ENCODE measurements at regions not wholly inside any gene's neighbourhood (a gene's known extent, or its start where the extent isn't known, plus 50 kb on each side); places are given as distances from the start of the nearest gene placed in this dataset.

GRCh38 chr6:21935142-21935541 is 341.6 kb downstream of the SOX4 start:
- Histone ChIP-seq H3K4me3 (ENCODE audit: low read depth in 1 of 3, low read length in 3 of 3) (no peak overlapping the region), H3K9me3 (ENCODE audit: control insufficient read depth in 4 of 4, low read length in 3 of 4) (peaks cover 0 to 2% (median 0%) of the 10 kb centered on the region in 4 donors), H3K27ac (ENCODE audit: low read depth in 1 of 2, low read length in 2 of 2) (no peak overlapping the region), H3K9ac (ENCODE audit: low read depth in 1 of 2, low read length in 2 of 2) (no peak overlapping the region), H3K36me3 (ENCODE audit: control insufficient read depth in 4 of 4, insufficient read depth in 3 of 4, low read depth in 1 of 4, low read length in 3 of 4) (no peaks in the 10 kb centered on the region), H3K27me3 (ENCODE audit: control insufficient read depth in 4 of 4, insufficient read depth in 4 of 4, low read length in 3 of 4) (no peaks in the 10 kb centered on the region), H3K4me1 (ENCODE audit: control insufficient read depth in 4 of 4, insufficient read depth in 4 of 4, low read length in 3 of 4) (no peaks in the 10 kb centered on the region)
- no peak for TF ChIP-seq RAD21 (IDR thresholded peaks at IDR 0.05)
- no peak for TF ChIP-seq YY1 (IDR thresholded peaks at IDR 0.05)
- no peak for TF ChIP-seq FOXA1 (IDR thresholded peaks at IDR 0.05)
- TF ChIP-seq FOXA2 (IDR thresholded peaks at IDR 0.05): no peak
- no peak for TF ChIP-seq HNF4A (conservative IDR thresholded peaks at IDR 0.05)
- no peak for DNase-seq (ENCODE audit: low spot score)

- DNase-seq (ENCODE audit: low spot score): no peak
- WGBS: 55% methylated on average over 2 of the region's 2 CpGs
- Histone ChIP-seq H3K36me3 (ENCODE audit: control insufficient read depth in 4 of 4, insufficient read depth in 3 of 4, low read depth in 1 of 4, low read length in 3 of 4) (no peaks in the 10 kb centered on the region), H3K4me3 (ENCODE audit: low read depth in 1 of 3, low read length in 3 of 3) (no peak overlapping the region), H3K9ac (ENCODE audit: low read depth in 1 of 2, low read length in 2 of 2) (no peak overlapping the region), H3K4me1 (ENCODE audit: control insufficient read depth in 4 of 4, insufficient read depth in 4 of 4, low read length in 3 of 4) (no peaks in the 10 kb centered on the region), H3K27me3 (ENCODE audit: control insufficient read depth in 4 of 4, insufficient read depth in 4 of 4, low read length in 3 of 4) (no peaks in the 10 kb centered on the region), H3K9me3 (ENCODE audit: control insufficient read depth in 4 of 4, low read length in 3 of 4) (peaks cover 0 to 2% (median 0%) of the 10 kb centered on the region in 4 donors), H3K27ac (ENCODE audit: low read depth in 1 of 2, low read length in 2 of 2) (no peak overlapping the region)
- TF ChIP-seq CTCF (IDR thresholded peaks at IDR 0.05; ENCODE audit: low read depth, low read length, missing input control) (peak; percentile 46), RAD21 (IDR thresholded peaks at IDR 0.05) (peak; percentile 55 to 71)
- TF ChIP-seq, protein P1, sequence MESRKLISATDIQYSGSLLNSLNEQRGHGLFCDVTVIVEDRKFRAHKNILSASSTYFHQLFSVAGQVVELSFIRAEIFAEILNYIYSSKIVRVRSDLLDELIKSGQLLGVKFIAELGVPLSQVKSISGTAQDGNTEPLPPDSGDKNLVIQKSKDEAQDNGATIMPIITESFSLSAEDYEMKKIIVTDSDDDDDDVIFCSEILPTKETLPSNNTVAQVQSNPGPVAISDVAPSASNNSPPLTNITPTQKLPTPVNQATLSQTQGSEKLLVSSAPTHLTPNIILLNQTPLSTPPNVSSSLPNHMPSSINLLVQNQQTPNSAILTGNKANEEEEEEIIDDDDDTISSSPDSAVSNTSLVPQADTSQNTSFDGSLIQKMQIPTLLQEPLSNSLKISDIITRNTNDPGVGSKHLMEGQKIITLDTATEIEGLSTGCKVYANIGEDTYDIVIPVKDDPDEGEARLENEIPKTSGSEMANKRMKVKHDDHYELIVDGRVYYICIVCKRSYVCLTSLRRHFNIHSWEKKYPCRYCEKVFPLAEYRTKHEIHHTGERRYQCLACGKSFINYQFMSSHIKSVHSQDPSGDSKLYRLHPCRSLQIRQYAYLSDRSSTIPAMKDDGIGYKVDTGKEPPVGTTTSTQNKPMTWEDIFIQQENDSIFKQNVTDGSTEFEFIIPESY (IDR thresholded peaks at IDR 0.05): no peak
Observed at GRCh38 chr6:21935561-21936028, 342.0 kb downstream of the SOX4 start.

DNA sequence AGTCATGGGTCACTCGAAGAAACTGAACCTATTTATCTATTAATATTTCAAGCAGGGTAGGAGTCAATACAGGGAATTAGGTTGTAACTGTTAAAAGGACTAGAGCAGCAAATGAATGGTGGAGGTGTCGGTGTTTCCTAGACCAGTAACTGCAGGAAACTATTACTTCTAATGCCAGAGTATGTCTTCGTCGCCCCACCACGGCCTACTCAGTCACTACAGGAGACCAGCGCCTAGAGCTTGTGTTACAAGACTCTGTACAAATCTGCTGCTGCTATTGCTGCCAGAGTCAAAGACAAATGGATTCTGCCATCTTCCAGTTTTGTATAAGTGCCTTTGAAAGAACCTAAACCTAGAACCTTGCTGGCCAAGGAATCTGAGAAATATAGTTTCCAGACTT is 343.9 kb downstream of the SOX4 start:
- no peak overlapping the region for H3K9ac ChIP-seq (ENCODE audit: low read depth in 1 of 2, low read length in 2 of 2)
- H3K4me1 ChIP-seq (ENCODE audit: control insufficient read depth in 4 of 4, insufficient read depth in 4 of 4, low read length in 3 of 4): no peaks in the 10 kb centered on the region
- H3K4me3 ChIP-seq (ENCODE audit: low read depth in 1 of 3, low read length in 3 of 3): no peak overlapping the region
- WGBS: 91% methylated on average over 6 of the region's 6 CpGs
- no peak overlapping the region for H3K27ac ChIP-seq (ENCODE audit: low read depth in 1 of 2, low read length in 2 of 2)
- H3K36me3 ChIP-seq (ENCODE audit: control insufficient read depth in 4 of 4, insufficient read depth in 3 of 4, low read depth in 1 of 4, low read length in 3 of 4): no peaks in the 10 kb centered on the region
- H3K27me3 ChIP-seq (ENCODE audit: control insufficient read depth in 4 of 4, insufficient read depth in 4 of 4, low read length in 3 of 4): no peaks in the 10 kb centered on the region
- DNase-seq (ENCODE audit: low spot score): no peak
- no peaks in the 10 kb centered on the region for H3K9me3 ChIP-seq (ENCODE audit: control insufficient read depth in 4 of 4, low read length in 3 of 4)
- no peak for TF ChIP-seq JUND (IDR thresholded peaks at IDR 0.05)
- TF ChIP-seq NR2F2 (IDR thresholded peaks at IDR 0.05): no peak
- no peak for TF ChIP-seq CTCF (IDR thresholded peaks at IDR 0.05; ENCODE audit: low read depth, low read length, missing input control)
- no peak for TF ChIP-seq RXRA (IDR thresholded peaks at IDR 0.05)
- TF ChIP-seq EGR1 (IDR thresholded peaks at IDR 0.05; ENCODE audit: low read depth in 2 of 2): no peak
- TF ChIP-seq ATF3 (IDR thresholded peaks at IDR 0.05): no peak
- TF ChIP-seq, protein P2, sequence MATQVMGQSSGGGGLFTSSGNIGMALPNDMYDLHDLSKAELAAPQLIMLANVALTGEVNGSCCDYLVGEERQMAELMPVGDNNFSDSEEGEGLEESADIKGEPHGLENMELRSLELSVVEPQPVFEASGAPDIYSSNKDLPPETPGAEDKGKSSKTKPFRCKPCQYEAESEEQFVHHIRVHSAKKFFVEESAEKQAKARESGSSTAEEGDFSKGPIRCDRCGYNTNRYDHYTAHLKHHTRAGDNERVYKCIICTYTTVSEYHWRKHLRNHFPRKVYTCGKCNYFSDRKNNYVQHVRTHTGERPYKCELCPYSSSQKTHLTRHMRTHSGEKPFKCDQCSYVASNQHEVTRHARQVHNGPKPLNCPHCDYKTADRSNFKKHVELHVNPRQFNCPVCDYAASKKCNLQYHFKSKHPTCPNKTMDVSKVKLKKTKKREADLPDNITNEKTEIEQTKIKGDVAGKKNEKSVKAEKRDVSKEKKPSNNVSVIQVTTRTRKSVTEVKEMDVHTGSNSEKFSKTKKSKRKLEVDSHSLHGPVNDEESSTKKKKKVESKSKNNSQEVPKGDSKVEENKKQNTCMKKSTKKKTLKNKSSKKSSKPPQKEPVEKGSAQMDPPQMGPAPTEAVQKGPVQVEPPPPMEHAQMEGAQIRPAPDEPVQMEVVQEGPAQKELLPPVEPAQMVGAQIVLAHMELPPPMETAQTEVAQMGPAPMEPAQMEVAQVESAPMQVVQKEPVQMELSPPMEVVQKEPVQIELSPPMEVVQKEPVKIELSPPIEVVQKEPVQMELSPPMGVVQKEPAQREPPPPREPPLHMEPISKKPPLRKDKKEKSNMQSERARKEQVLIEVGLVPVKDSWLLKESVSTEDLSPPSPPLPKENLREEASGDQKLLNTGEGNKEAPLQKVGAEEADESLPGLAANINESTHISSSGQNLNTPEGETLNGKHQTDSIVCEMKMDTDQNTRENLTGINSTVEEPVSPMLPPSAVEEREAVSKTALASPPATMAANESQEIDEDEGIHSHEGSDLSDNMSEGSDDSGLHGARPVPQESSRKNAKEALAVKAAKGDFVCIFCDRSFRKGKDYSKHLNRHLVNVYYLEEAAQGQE (IDR thresholded peaks at IDR 0.05): no peak
- TF ChIP-seq SP1 (IDR thresholded peaks at IDR 0.05): no peak
- no peak for TF ChIP-seq HNF4G (IDR thresholded peaks at IDR 0.05)
- no peak for TF ChIP-seq GABPA (IDR thresholded peaks at IDR 0.05 in 1 of 2, conservative IDR thresholded peaks at IDR 0.05 in 1 of 2)
- TF ChIP-seq RAD21 (IDR thresholded peaks at IDR 0.05): no peak
- no peak for TF ChIP-seq HNF4A (conservative IDR thresholded peaks at IDR 0.05)
- TF ChIP-seq, protein P1 (IDR thresholded peaks at IDR 0.05): no peak
- no peak for TF ChIP-seq FOXA1 (IDR thresholded peaks at IDR 0.05)
